A673 (cell line): ENCODE measurements at regions not wholly inside any gene's neighbourhood (a gene's known extent, or its start where the extent isn't known, plus 50 kb on each side); places are given as distances from the start of the nearest gene placed in this dataset.

Experiments
- BruUV-seq: library from RNA; stranded (reverse); fragments of 400-500 nt; replicated peaks from 2 replicates; lab custom pipeline; 2021; lab: Mats Ljungman, UMichigan
- CTCF ChIA-PET: fragments of 300-600 bp; sonication (Branson Sonifier 250); formaldehyde crosslinking; loops from one replicate; lab custom pipeline; 2022; ENCODE audit warnings: antibody characterized with exemption; lab: Charles Lee
- POLR2A ChIA-PET: fragments of 300-600 bp; sonication (Branson Sonifier 250); formaldehyde crosslinking; loops from one replicate; lab custom pipeline; 2022; ENCODE audit warnings: antibody characterized with exemption; ENCODE audit not compliant: low non-redundant PET; lab: Charles Lee
- DNase-seq: peaks from one replicate; pipeline ENCODE4 v3.0.0-alpha.2; 2015; ENCODE audit warnings: low spot score
- H3K27ac ChIP-seq: fragments of 200-600 bp; sonication (generic); 2 replicates; pipeline ENCODE4 v1.5.1; 2016; ENCODE audit warnings: mixed run types, low read depth, mild to moderate bottlenecking, mixed read lengths, antibody characterized with exemption, low read length; ENCODE audit not compliant: poor library complexity, severe bottlenecking
- H3K27me3 ChIP-seq: fragments of 200-600 bp; sonication (generic); replicated peaks from 2 replicates; pipeline ENCODE4 v1.6.1; 2017; ENCODE audit warnings: mixed run types, low read depth, mild to moderate bottlenecking, mixed read lengths, antibody characterized with exemption, low read length; ENCODE audit not compliant: insufficient read depth, poor library complexity
- H3K36me3 ChIP-seq: fragments of 200-600 bp; sonication (generic); 2 replicates; pipeline ENCODE4 v1.6.1; 2016; ENCODE audit warnings: mixed run types, mild to moderate bottlenecking, mixed read lengths, antibody characterized with exemption, low read length; ENCODE audit not compliant: insufficient read depth, poor library complexity, severe bottlenecking
- H3K4me1 ChIP-seq: fragments of 200-600 bp; sonication (generic); 2 replicates; pipeline ENCODE4 v1.6.1; 2017; ENCODE audit warnings: mixed run types, mild to moderate bottlenecking, mixed read lengths, antibody characterized with exemption, low read length; ENCODE audit not compliant: insufficient read depth, poor library complexity, severe bottlenecking
- H3K4me3 ChIP-seq: fragments of 200-600 bp; sonication (generic); 2 replicates; pipeline ENCODE4 v1.5.1; 2016; ENCODE audit warnings: low read depth, mixed run types, mild to moderate bottlenecking, mixed read lengths, low read length; ENCODE audit not compliant: poor library complexity, severe bottlenecking
- H3K9me3 ChIP-seq: fragments of 200-600 bp; sonication (generic); 2 replicates; pipeline ENCODE4 v1.6.1; 2016; ENCODE audit warnings: mixed run types, low read depth, mild to moderate bottlenecking, mixed read lengths, antibody characterized with exemption, low read length; ENCODE audit not compliant: poor library complexity, severe bottlenecking
- EZH2 ChIP-seq: fragments of 200-600 bp; sonication (generic); IDR thresholded peaks from 2 replicates; pipeline ENCODE4 v1.6.1; 2017; ENCODE audit warnings: borderline replicate concordance, low read depth, mild to moderate bottlenecking, mixed read lengths, antibody characterized with exemption, low read length; ENCODE audit not compliant: poor library complexity, severe bottlenecking
- intact Hi-C: fragments of 100-400 bp; cut with micrococcal nuclease; formaldehyde crosslinking; loops from one replicate; pipeline ENCODE4 v1.10.0; 2022; ENCODE audit not compliant: unreplicated experiment
- TF ChIP-seq, protein P1 (sequence below): fragments of 300-800, 200-600 bp; sonication (generic); conservative IDR thresholded peaks from 2 replicates; pipeline ENCODE4 v1.5.1; 2017; ENCODE audit warnings: low read depth, mild to moderate bottlenecking, antibody characterized with exemption, low read length, moderate library complexity, mixed read lengths

DNA sequence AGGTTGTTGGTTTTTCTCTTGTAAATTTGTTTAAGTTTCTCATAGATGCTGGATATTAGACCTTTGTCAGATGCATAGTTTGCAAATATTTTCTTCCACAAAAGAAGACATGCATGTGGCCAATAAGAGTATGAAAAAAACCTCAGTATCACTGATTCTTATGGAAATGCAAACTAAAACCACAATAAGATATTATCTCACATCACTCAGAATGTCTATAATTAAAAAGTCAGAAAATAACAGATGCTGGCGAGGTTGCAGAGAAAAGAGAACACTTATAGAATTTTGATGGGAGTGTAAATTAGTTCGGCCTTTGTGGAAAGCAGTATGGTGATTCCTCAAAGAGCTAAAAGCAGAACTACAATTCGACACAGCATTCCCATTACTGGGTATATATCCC, 1355.6 kb downstream of the FAM133A start:
- Histone ChIP-seq H3K4me3 (no peak overlapping the region), H3K9me3 (no peaks in the 10 kb centered on the region), H3K4me1 (no peaks in the 10 kb centered on the region), H3K27ac (no peak overlapping the region), H3K36me3 (no peaks in the 10 kb centered on the region), H3K27me3 (no peaks in the 10 kb centered on the region)
- no peak for DNase-seq
- ChIA-PET CTCF (no interaction called here), POLR2A (no interaction called here)
- no TSS peak for BruUV-seq
- intact Hi-C loops, result no loop called here
- TF ChIP-seq EZH2, result no peak
- TF ChIP-seq, protein P1, sequence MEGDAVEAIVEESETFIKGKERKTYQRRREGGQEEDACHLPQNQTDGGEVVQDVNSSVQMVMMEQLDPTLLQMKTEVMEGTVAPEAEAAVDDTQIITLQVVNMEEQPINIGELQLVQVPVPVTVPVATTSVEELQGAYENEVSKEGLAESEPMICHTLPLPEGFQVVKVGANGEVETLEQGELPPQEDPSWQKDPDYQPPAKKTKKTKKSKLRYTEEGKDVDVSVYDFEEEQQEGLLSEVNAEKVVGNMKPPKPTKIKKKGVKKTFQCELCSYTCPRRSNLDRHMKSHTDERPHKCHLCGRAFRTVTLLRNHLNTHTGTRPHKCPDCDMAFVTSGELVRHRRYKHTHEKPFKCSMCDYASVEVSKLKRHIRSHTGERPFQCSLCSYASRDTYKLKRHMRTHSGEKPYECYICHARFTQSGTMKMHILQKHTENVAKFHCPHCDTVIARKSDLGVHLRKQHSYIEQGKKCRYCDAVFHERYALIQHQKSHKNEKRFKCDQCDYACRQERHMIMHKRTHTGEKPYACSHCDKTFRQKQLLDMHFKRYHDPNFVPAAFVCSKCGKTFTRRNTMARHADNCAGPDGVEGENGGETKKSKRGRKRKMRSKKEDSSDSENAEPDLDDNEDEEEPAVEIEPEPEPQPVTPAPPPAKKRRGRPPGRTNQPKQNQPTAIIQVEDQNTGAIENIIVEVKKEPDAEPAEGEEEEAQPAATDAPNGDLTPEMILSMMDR, result no peak

DNA sequence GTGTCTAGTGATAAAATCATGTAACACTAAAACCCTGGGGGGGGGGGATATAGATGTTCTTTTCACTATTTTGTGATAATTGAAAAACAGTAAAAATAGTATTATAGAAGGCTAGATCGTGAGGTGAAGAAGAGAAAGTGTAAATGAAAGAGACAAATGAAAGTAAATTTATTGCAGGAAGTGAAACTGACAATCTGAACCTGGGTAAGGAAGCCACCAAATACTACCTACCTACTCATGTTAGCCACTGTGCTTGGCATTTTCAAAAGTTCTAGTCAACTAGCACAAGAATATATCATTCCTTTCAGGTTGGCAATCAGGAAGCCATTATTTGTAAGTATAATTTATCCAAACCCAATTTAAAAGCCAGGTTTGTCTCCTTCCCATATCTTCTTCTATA, 1366.1 kb downstream of the FAM133A start:
- CTCF ChIA-PET, result no interaction called here
- no peaks in the 10 kb centered on the region for H3K9me3 ChIP-seq
- BruUV-seq, result no TSS peak
- no peak overlapping the region for H3K4me3 ChIP-seq
- POLR2A ChIA-PET, result no interaction called here
- TF ChIP-seq, protein P1, result no peak
- TF ChIP-seq EZH2, result no peak
- peaks cover 3% of the 10 kb centered on the region for H3K27me3 ChIP-seq
- no peak overlapping the region for H3K27ac ChIP-seq
- intact Hi-C loops, result no loop called here
- H3K36me3 ChIP-seq, result no peaks in the 10 kb centered on the region
- no peaks in the 10 kb centered on the region for H3K4me1 ChIP-seq
- DNase-seq, result no peak

DNA sequence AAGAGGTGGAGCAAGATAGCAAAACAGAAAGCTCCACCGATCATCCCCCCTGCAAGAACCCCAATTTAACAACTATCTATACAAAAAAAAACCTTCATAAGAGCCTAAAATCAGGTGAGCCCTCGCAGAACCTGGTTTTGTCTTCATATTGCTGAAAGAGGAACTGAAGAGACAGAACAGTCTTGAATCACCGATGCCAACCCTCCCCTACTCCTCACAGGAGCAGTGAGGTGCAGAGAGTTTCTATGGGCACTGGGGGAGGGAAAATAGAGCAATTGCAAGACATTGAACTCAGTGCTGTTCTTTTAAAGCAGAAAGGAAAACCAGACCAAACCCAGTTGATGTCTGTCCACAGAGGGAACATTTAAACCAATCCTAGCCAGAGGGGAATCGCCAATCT, 1370.3 kb downstream of the FAM133A start:
- no peak overlapping the region for H3K4me3 ChIP-seq
- no peaks in the 10 kb centered on the region for H3K9me3 ChIP-seq
- CTCF ChIA-PET, result no interaction called here
- no TSS peak for BruUV-seq
- H3K27me3 ChIP-seq, result peaks cover 3% of the 10 kb centered on the region
- no peaks in the 10 kb centered on the region for H3K4me1 ChIP-seq
- intact Hi-C loops, result no loop called here
- TF ChIP-seq EZH2, result no peak
- TF ChIP-seq, protein P1, result no peak
- H3K36me3 ChIP-seq, result no peaks in the 10 kb centered on the region
- DNase-seq, result no peak
- H3K27ac ChIP-seq, result no peak overlapping the region
- POLR2A ChIA-PET, result no interaction called here
